Endometrium (tissue), 2 donors: ENCODE measurements at regions not wholly inside any gene's neighbourhood (a gene's known extent, or its start where the extent isn't known, plus 50 kb on each side); places are given as distances from the start of the nearest gene placed in this dataset.
"Not testable (repeated sequence)": the region's sequence is repeated elsewhere in the genome, so short reads cannot be mapped to it uniquely, and the experiment has no call there.

Experiments used
- FAIRE-seq: peaks from 2 replicates; lab custom pipeline; 2012; peaks lifted over from hg19 to GRCh38; lab: Jason Lieb, UNC
- donor health status: control.
- donor health status: control.

GRCh38 chr12:23368590-23368989 is 580.9 kb downstream of the SOX5 start:
- FAIRE-seq: peak; percentile 92

GRCh38 chr12:23375621-23376020 is 573.8 kb downstream of the SOX5 start:
- no peak for FAIRE-seq

- FAIRE-seq: no peak
These were observed 573.2 kb downstream of the SOX5 start for GRCh38 chr12:23376238-23376637.

GRCh38 chr12:23380419-23381100 is 568.9 kb downstream of the SOX5 start:
- no peak for FAIRE-seq

- not testable (repeated sequence) for FAIRE-seq
These were observed 560.6 kb downstream of the SOX5 start for GRCh38 chr12:23388898-23389297.

- not testable (repeated sequence) for FAIRE-seq
These were observed 560.2 kb downstream of the SOX5 start for GRCh38 chr12:23389315-23389714.

- no peak for FAIRE-seq
These were observed 550.0 kb downstream of the SOX5 start for GRCh38 chr12:23399402-23399933.

GRCh38 chr12:23415180-23415579 is 534.3 kb downstream of the SOX5 start:
- FAIRE-seq: no peak

GRCh38 chr12:23421556-23421955 is 527.9 kb downstream of the SOX5 start:
- no peak for FAIRE-seq

- FAIRE-seq: no peak
These were observed 526.3 kb downstream of the SOX5 start for GRCh38 chr12:23423097-23423687.

- FAIRE-seq: no peak
These were observed 525.7 kb downstream of the SOX5 start for GRCh38 chr12:23423796-23424195.

- no peak for FAIRE-seq
These were observed 524.8 kb downstream of the SOX5 start for GRCh38 chr12:23424685-23425084.

- no peak for FAIRE-seq
These were observed 523.1 kb downstream of the SOX5 start for GRCh38 chr12:23426328-23426727.

- FAIRE-seq: no peak
These were observed 520.7 kb downstream of the SOX5 start for GRCh38 chr12:23428758-23429157.

GRCh38 chr12:23431006-23431405 is 518.5 kb downstream of the SOX5 start:
- no peak for FAIRE-seq

GRCh38 chr12:23433121-23433520 is 516.3 kb downstream of the SOX5 start:
- no peak for FAIRE-seq

GRCh38 chr12:23434154-23434553 is 515.3 kb downstream of the SOX5 start:
- FAIRE-seq: no peak

- FAIRE-seq: no peak
These were observed 502.7 kb downstream of the SOX5 start for GRCh38 chr12:23446746-23447145.

- no peak for FAIRE-seq
These were observed 498.7 kb downstream of the SOX5 start for GRCh38 chr12:23450810-23451209.

GRCh38 chr12:23455283-23455682 is 494.2 kb downstream of the SOX5 start:
- FAIRE-seq: no peak

- FAIRE-seq: no peak
These were observed 490.8 kb downstream of the SOX5 start for GRCh38 chr12:23458640-23459039.

- FAIRE-seq: no peak
These were observed 486.9 kb downstream of the SOX5 start for GRCh38 chr12:23462546-23462945.

- no peak for FAIRE-seq
These were observed 486.3 kb downstream of the SOX5 start for GRCh38 chr12:23463172-23463571.
